NCI-H526 treated with DMSO at 0.1 percent for 48 hours (cell line): ENCODE measurements at regions not wholly inside any gene's neighbourhood (a gene's known extent, or its start where the extent isn't known, plus 50 kb on each side); places are given as distances from the start of the nearest gene placed in this dataset.

Experiments
- DNase-seq: peaks from one replicate; lab custom pipeline; 2025; lab: John Stamatoyannopoulos, UW

- no peak for DNase-seq
Observed at GRCh38 chr5:24376210-24376609, 268.6 kb downstream of the CDH10 start.

- no peak for DNase-seq
Observed at GRCh38 chr5:24376616-24377015, 268.2 kb downstream of the CDH10 start.

DNA sequence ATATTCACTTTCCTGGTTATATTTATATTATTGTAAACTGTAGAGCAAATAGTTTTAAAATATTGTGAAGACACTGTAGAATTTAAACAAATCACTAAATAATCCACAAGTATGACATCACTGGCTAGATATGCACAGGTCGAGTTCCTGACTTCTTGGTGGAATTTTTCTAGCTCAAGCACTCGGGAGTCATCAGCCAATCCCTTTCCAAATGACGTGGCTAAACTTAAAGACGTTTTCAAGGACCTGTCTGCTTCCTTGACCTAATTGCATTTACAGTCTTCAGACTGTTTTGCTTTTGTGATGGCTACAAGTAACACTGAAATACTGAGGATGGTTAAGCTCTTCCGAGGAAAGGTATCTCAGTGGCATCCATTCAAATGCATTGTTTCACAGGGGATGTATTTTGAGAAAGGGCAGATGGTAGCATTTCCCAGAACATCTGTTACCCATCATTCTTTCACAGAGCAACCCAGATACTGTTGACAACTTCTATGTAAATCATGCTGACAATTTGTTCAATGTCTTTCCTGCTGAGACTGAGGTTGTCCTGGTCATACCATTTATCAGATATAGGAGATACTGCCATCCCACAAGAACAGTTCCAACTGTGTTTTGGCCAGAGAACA lies 262.8 kb downstream of the CDH10 start:
- no peak for DNase-seq

DNA sequence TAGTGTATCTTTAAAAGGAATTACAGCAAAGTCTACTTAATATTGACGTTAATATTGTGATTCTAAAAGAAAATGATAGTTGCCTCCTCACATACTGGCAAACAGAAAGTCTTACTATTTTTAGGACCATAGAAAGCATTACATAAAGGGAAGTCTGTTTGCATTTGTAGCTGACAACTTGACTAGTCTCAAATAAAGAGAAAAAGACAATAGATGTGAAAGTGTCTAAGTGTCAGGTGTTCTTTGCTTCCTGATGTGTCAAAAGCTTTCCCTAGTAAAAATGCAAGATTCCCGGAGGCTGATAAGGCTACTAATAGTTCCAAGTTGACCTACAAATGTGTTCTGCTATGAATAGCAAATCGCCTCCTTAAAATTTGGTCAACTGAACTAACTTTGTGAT lies 259.7 kb downstream of the CDH10 start:
- no peak for DNase-seq

GRCh38 chr5:24385617-24386016 lies 259.2 kb downstream of the CDH10 start:
- no peak for DNase-seq

DNA sequence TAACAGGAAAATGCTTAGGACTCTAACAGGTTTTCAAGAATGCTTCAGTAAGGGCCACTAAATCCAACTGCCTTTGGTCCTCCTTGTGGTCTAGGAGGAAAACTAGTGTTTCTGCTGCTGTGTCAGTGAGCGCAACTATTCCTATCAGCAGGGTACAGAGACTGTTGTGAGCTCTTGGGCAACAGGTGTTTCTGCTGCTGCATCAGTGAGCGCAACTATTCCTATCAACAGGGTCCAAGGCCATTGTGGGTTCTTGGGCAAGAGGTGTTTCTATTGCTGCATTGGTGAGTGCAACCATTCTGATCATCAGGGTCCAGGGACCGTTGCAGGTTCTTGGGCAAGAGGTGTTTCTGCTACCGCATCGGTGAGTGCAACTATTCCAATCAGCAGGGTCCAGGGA lies 256.3 kb downstream of the CDH10 start:
- no peak for DNase-seq

DNA sequence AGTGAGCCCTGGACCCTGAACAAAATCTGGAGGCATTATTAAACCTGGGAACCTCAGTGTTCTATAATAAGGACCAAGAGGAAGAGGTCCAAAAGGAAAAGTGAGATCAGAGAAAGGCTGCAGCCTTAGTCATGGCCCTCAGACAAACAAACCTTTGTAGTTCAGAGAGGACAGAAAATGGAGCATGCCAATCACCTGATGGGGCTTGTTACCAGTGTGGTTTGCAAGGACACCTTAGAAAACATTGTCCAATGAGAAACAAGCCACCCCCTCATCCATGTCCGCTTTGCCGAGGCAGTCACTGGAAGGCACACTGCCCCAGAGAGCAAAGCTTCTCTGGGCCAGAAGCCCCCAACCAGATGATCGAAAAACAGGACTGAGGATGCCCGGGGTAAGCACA lies 254.8 kb downstream of the CDH10 start:
- DNase-seq: no peak

DNA sequence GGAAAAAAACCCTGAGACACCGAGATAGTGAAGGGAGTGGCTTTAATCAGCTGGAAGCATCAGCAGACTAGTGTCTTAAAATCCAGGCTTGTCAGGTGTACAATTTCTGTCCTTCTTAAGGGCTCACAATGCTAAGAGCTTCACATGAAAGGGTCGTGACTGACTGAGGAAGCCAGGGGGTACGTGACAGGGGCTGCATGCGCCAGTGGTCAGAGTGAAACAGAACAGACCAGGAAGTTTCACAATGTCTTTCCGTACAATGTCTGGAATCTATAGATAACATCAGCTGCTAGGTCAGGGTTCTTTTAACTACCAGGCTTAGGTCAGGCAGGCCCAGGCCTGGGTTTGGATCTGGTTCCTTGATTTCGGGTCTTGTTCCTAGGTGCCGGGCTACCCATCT lies 253.0 kb downstream of the CDH10 start:
- DNase-seq: no peak

DNA sequence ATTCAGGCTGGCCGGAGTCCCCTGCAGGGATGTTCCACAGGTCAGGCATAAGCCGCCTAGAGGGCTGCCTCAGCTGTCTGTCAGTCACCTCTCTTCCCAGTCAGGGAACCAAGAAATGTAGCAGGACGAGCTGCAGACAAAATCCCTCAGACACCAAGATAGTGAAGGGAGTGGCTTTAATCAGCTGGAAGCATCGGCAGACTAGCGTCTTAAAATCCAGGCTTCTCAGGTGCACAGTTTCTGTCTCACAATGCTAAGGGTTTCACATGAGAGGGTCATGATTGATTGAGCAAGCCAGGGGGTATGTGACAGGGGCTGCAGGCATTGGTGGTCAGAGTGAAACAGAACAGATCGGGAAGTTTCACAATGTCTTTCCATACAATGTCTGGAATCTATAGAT lies 247.2 kb downstream of the CDH10 start:
- no peak for DNase-seq

DNA sequence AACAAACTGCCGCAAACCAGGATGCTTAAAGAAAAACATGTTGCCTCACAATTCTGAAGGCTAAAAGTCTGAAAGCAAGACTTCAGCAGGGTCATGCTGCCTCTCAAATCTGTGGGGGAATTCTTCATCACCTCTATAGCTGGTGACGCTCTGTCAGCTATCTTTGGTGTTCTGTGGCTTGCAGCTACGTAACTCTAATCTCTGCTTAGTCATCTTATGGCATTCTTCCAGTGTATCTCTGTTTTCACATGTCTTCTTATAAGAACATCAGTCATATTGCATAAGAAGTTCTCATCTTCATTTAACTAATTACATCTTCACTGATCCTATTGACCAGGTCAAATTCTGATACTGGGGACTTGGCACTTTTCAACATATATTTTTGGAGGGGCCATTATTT lies 243.0 kb downstream of the CDH10 start:
- no peak for DNase-seq

- no peak for DNase-seq
Observed at GRCh38 chr5:24407466-24407865, 237.3 kb downstream of the CDH10 start.

DNA sequence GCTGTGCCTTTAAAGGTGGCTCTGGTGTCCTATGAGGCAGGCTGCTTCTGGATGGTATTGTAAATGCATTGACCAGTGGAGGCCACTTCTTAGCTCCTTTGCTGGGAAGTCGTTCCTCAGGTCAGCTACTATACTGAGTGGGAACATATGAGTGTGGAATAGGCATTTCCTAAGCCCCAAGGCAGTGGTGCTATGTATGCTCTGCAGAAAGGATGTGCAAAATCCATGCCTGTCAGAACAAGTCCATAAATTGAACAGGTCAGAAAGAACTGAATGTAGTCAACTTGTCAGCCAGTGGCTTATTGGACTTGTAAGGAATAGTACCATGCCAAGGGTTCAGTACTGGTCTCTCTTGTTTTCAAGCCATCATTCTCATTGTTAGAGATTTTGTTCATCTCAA lies 216.4 kb downstream of the CDH10 start:
- DNase-seq: no peak

DNA sequence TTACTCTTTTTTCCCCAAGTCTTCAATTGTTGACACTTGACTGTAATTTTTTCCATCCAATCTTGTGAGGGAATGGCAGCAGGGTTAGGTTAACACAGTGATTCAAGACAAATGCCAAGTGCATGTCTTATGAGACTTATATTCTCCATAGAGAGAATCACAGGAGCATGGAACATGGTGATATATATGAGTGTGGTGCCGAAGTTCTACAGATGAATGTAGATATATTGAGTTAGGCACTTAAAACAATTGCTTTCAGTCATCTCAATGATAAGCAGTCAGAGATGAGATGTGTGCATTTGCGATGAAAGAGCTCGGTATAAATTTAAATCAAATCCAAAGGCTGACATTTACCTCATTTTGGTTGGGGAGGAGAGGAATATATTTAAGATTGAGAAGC lies 211.2 kb downstream of the CDH10 start:
- DNase-seq: no peak
